ENCODE measurements at regions not wholly inside any gene's neighbourhood (a gene's known extent, or its start where the extent isn't known, plus 50 kb on each side); places are given as distances from the start of the nearest gene placed in this dataset.

- Histone ChIP-seq H3K4me3 (ENCODE audit: low read depth, low read length) (no peak overlapping the region), H3K9me3 (ENCODE audit: control insufficient read depth, insufficient read depth, low read length) (no peaks in the 10 kb centered on the region; the same call in 1 of the 2 replicates), H3K27ac (ENCODE audit: low read depth, low read length) (no peak overlapping the region), H3K27me3 (ENCODE audit: control insufficient read depth, insufficient read depth, low read length) (no peaks in the 10 kb centered on the region)
- POLR2A ChIA-PET: no interaction called here
- TF ChIP-seq CTCF (IDR thresholded peaks at IDR 0.05; ENCODE audit: low read depth, low read length): no peak
- CTCF ChIA-PET: no interaction called here
- no peak for DNase-seq (ENCODE audit: low read depth, low spot score)
Observed at GRCh38 chr3:154510780-154511179, 80.8 kb upstream of the GPR149 start.

DNA sequence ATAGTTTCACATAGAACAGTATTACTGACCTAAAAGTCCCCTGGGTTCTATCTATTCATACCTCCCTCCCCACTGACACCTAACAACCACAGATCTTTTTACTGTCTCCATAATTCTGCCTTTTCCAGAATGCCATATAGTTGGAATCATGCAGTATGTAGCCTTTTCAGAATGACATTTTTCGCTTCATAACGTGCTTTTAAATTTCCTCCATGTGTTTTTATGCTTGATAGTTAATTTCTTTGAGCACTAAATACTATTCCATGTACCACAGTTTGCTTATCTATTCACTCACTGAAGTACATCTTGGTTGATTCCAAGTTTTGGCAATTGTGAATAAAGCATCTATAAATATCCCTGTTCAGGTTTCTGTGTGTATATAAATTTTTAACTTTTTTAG, 77.7 kb upstream of the GPR149 start:
- no peaks in the 10 kb centered on the region; the same call in 1 of the 2 replicates for H3K9me3 ChIP-seq (ENCODE audit: control insufficient read depth, insufficient read depth, low read length)
- ChIA-PET POLR2A (no interaction called here), CTCF (no interaction called here)
- no peak overlapping the region for H3K4me3 ChIP-seq (ENCODE audit: low read depth, low read length)
- no peak for TF ChIP-seq CTCF (IDR thresholded peaks at IDR 0.05; ENCODE audit: low read depth, low read length)
- H3K27me3 ChIP-seq (ENCODE audit: control insufficient read depth, insufficient read depth, low read length): no peaks in the 10 kb centered on the region
- no peak overlapping the region for H3K27ac ChIP-seq (ENCODE audit: low read depth, low read length)
- no peak for DNase-seq (ENCODE audit: low read depth, low spot score)

DNA sequence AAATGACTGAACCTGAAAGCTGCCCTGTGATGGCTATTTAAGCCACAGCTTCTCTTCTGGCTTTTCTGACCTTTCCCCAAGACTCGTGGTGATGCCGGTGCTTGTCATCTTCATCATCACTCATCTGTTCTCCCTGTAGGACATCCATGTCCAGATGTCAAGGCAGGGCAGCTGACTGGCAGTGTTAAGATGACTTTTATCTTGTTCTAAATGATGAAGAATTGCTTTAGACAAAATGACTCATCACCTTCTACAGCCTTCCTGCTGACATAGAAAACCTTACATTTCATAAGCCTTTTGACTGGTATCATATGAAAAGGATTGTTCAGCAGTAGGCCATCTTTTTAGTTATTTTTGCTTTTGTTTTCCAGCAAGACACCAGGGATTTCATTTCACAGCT, 67.0 kb upstream of the GPR149 start:
- POLR2A ChIA-PET: no interaction called here
- no peak for TF ChIP-seq CTCF (IDR thresholded peaks at IDR 0.05; ENCODE audit: low read depth, low read length)
- DNase-seq (ENCODE audit: low read depth, low spot score): no peak
- no peak overlapping the region for H3K4me3 ChIP-seq (ENCODE audit: low read depth, low read length)
- H3K9me3 ChIP-seq (ENCODE audit: control insufficient read depth, insufficient read depth, low read length): peaks cover 4% of the 10 kb centered on the region
- CTCF ChIA-PET: no interaction called here
- no peak overlapping the region for H3K27ac ChIP-seq (ENCODE audit: low read depth, low read length)
- no peaks in the 10 kb centered on the region for H3K27me3 ChIP-seq (ENCODE audit: control insufficient read depth, insufficient read depth, low read length)

- no peak for TF ChIP-seq CTCF (IDR thresholded peaks at IDR 0.05; ENCODE audit: low read depth, low read length)
- POLR2A ChIA-PET: no interaction called here
- CTCF ChIA-PET: no interaction called here
Observed at GRCh38 chr3:154496540-154496939, 66.5 kb upstream of the GPR149 start.

DNA sequence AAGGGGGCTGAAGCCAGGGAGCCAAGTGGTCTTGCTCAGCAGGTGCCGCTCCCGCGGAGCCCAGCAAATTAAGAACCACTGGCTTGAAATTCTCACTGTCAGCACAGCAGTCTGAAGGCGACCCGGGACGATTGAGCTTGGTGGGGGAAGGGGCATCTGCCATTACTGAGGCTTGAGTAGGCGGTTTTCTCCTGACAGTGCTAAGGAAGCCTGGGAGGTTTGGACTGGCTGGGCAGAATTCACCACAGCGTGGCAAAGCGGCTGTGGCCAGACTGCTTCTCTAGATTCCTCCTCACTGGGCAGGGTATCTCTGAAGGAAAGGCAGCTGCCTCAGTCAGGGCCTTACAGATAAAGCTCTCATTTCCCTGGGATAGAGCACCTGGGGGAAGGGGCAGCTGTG, 57.0 kb upstream of the GPR149 start:
- no peak for TF ChIP-seq CTCF (IDR thresholded peaks at IDR 0.05; ENCODE audit: low read depth, low read length)
- CTCF ChIA-PET: no interaction called here
- POLR2A ChIA-PET: no interaction called here

More at GRCh38 chr3:154496540-154496939, 66.5 kb upstream of the GPR149 start:
- Histone ChIP-seq H3K9me3 (ENCODE audit: control insufficient read depth, insufficient read depth, low read length) (peaks cover 4% of the 10 kb centered on the region), H3K27me3 (ENCODE audit: control insufficient read depth, insufficient read depth, low read length) (no peaks in the 10 kb centered on the region), H3K27ac (ENCODE audit: low read depth, low read length) (no peak overlapping the region), H3K4me3 (ENCODE audit: low read depth, low read length) (no peak overlapping the region)
- no peak for DNase-seq (ENCODE audit: low read depth, low spot score)

More for the DNA sequence above, 57.0 kb upstream of the GPR149 start:
- no peaks in the 10 kb centered on the region for H3K27me3 ChIP-seq (ENCODE audit: control insufficient read depth, insufficient read depth, low read length)
- no peak overlapping the region for H3K27ac ChIP-seq (ENCODE audit: low read depth, low read length)
- H3K4me3 ChIP-seq (ENCODE audit: low read depth, low read length): no peak overlapping the region
- DNase-seq (ENCODE audit: low read depth, low spot score): no peak
- no peaks in the 10 kb centered on the region; the same call in 1 of the 2 replicates for H3K9me3 ChIP-seq (ENCODE audit: control insufficient read depth, insufficient read depth, low read length)
